ENCODE measurements at regions not wholly inside any gene's neighbourhood (a gene's known extent, or its start where the extent isn't known, plus 50 kb on each side); places are given as distances from the start of the nearest gene placed in this dataset.

DNA sequence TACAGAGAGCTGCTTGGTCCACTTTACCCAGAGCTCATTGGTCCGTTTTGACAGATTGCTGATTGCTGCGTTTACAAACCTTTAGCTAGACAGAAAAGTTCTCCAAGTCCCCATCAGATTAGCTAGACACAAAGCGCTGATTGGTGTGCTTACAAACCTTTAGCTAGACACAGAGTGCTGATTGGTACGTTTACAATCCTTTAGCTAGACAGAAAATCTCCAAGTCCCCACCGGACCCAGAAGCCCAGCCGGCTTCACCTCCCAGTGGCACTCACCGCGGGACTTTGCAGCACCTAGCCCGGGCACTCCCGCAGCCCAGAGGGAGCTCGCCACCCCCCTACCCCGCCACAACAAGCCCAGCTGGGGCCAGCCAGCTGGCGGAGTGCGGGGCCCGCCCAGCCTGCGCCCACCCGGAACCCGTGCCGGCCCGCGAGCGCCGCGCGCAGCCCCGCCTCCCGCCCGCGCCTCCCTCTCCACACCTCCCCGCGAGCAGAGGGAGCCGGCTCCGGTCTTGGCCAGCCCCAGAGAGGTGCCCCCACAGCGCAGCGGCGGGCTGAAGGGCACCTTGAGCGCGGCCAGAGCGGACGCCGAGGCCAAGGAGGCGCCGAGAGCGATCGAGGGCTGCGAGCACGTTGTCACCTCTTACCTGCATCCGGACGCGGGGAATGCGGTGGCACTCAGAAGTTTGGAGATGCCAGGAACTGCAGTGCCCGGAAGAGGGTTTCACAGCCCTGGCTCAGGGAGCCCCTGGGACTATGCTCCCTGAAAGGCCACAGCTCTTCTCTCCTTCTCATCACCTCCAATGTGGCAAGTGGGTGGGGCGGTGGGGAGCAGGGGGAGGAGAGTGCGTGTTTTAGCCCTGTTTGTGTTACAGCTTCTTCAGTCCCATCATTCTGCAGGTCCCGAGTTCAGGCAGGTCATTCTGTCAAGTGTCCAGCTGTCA lies 1504.5 kb downstream of the CDH11 start:
- no peak for DNase-seq (ENCODE audit: low spot score)

DNA sequence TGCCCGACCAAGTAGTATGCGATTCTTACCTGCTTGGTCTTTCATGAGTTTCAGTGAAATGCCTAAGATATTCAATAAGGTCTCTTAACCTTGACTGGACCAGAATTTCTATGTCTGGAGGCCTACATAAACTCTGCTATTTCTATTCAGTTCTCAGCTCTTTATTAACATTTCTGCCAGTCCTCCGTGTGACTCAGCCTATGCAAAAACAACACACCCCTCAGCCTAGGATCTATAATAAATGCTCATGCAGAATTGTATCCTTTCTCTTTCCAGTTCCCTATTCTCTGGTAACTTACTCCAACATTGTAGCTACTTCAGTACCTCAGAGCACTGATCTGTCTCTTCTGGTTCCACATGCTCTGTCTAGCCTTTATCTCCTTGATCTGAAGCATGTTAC lies 1507.4 kb downstream of the CDH11 start:
- no peak for DNase-seq (ENCODE audit: low spot score)

DNA sequence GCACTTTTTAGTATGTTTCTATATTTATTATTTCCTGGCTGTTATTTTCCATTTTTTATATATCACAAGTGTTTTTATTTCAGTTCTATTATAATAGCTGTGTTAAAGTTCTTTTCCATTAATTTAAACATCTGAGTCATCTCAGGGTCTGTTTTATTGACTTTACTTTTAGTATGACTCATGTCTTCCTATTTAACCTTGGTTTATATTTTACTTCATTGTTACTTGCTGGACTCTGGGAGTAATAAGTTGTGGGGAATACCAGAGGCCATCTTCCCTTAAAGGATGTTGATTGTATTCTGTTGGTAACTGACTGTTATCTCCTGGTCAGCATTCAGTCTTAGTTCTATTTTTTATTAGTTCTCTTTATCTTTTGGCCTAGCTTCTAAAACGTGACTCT lies 1508.2 kb downstream of the CDH11 start:
- no peak for DNase-seq (ENCODE audit: low spot score)

DNA sequence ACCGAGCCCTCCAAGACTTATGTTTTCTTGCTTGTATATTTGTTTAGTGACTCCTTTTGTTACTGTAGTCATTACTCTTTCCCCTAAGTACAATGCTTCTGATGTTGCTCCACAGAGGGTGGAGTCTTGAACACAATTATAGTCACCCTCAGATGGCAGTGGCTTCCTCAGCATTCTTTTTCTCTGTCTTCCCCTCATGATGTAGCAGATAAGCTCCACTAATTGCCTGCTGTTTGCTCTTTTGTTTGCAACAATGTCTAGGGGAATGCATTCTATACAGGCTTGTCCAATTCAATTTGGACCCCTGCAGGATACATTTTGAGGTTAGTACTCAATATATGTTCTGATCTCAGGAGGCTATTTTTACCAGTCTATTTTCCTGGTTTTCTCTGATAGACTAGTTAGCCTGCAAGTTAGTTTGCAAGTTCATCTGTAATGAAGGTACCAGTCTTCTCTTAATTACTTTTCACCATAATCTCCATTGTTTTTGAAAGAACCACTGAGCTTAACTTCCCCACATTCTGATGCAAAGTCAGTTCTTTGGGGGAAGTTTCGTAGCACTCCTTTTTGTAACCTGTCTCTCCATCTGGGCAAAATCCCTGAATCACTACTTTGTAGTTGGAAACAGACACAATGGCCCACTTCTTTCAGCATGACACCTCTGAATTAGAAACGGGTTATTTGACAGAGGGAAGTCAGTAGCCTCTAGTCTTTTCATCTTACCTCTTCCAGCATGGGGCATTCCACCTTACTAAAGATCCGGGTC lies 1509.2 kb downstream of the CDH11 start:
- no peak for DNase-seq (ENCODE audit: low spot score)

DNA sequence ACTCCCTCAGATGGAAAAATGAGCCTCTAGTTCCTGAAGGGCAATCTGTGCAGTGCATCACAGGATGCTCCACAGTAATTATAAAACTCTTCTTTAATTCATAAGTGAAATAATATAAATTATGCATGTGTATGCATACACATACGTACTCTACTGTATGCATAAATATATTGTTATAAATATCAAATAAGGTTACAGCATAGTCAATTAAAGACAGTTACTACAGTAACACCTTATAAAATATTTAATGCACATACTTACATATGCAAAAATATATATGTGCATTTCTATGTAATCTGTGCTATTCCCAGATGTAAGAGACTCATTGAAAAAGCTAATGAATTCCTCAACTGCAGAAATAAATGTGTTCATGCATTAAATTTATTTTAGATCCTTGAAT lies 1515.1 kb downstream of the CDH11 start:
- no peak for DNase-seq (ENCODE audit: low spot score)

DNA sequence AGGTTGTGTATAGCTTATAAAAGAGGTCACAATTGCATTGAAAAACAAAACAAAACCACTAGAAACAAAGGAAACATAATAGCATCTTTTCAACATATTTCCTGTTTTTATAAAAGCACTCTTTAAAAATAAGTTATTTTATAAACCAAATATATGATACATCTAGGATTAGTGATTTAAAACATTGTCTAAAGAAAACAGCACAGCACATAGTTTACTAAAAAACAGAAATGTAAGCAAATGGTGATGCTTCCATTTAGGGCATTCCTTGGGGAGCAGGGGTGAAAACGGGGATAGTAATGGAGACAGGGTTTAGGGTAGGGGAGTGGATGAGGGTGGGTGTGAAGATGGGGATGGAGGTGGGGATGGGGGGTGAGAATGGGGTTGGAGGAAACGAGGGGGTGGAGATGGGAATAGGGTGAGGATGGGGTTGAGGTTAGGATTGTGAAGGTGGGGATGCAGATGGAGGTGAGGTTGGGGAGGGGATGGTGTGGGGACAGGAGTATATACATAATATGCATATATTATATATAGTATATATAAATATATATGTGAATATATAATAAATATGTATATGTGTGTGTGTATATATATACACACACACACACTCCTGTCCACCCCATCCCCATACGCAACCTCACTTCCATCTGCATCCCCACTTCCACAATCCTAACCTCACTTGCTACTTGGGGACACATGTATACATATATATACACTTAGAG lies 1519.5 kb downstream of the CDH11 start:
- no peak for DNase-seq (ENCODE audit: low spot score)

DNA sequence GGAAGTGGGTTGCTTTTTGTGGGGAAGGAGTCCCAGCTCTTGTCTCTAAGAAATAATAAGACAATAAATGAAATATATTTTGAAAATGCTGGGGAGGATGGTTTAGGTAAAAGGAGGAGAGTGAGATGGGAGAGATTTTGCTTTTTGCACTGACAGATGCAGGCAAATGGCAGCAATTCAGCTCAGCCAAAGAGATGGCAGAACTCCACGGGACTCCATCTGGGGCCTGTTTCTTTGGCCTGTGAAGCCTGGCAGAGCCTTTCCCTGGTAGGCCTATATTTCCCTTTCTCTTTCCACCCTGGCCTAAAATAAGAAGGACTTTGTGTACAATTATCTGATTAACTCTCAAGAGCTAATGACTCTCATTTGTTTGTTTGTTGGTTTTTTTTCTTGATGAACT lies 1525.1 kb downstream of the CDH11 start:
- no peak for DNase-seq (ENCODE audit: low spot score)

DNA sequence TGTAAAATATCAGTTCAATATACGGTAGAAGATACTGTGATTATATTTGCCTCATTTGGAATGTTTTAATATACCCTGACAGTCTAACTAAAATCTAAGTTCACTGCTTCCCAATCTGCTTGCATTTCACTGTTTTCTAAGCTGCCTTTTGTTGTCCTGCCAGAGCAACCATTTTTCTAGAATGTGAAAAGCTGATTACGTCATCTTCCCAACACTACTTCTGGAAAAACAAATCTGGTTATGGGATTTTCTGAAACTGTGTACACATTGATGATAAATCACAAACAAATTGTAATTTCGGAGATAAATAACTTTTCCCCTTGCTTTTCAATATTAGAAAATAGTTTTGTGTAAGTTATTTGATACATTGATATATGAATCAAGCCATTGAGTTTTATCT lies 1529.0 kb downstream of the CDH11 start:
- no peak for DNase-seq (ENCODE audit: low spot score)

DNA sequence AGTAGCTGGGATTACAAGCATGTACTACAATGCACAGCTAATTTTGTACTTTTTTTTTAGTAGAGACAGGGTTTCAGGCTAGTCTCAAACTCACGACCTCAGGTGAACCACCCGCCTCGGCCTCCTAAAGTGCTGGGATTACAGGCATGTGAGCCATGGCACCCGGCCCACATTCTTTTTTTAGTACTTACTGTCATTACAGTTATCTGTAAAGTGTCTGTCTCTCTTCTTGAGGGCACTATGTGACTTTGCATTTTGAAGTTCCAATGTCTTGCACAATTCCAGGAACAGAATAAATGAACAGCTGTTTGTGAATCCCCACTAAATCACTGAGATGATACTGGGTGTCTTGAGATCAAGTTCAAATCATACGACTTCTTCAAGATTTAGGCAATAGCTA lies 1540.3 kb downstream of the CDH11 start:
- DNase-seq (ENCODE audit: low spot score): no peak

DNA sequence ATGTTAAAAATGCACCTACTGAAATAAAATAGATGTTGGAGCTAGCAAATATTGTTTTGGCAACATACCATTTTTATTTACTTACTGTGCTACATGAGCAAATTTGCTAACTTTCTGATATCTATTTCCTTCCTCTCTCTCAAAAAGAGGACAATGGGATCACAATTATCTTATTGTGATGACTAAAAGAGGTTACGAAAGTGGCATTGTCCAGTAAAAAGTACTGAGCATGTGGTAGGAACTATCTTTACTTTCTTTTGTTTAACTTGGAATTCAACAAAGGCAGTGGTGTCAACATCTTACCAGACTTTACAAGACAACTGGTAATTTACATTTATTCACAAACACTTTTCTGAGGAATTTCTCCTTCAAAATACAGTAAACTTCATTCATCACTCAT lies 1542.6 kb upstream of the CDH8 start:
- no peak for DNase-seq (ENCODE audit: low spot score)

DNA sequence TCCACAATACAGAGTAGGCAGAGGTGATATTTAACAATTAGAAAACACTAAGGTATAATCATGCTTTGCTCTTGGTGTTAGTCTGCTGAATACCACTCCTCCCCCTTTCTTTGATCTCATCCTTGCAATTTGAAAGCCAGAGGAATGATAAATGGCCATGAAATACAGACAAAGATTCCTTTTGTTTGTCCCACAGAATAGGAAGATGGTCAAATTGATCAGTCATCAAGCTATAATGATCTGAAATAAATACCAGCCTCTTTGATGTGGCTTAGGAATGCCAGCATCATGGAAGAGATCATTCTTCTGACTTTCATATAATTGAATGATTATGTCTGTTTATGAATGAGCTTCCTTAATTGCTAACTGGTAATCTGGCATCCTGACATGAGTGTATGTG lies 1541.7 kb upstream of the CDH8 start:
- no peak for DNase-seq (ENCODE audit: low spot score)

DNA sequence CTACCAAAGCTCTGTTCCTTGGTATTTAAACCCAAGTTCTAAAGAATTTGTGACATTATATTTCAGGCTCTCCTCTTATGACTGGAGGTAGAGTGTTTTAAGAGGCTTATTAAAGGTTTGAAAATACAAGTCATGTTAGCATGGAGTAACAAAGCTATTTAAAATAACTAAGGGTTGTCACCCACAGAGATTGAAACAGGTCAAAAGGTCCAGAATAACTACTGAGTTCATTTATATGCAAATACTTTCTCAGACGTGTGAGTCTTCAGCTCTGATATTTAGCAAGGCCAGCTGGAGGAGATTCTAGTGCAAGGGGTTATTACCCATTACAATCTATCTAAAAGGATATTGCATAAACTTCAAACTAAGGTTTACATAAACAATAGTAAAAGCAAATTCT lies 1538.8 kb upstream of the CDH8 start:
- DNase-seq (ENCODE audit: low spot score): no peak

DNA sequence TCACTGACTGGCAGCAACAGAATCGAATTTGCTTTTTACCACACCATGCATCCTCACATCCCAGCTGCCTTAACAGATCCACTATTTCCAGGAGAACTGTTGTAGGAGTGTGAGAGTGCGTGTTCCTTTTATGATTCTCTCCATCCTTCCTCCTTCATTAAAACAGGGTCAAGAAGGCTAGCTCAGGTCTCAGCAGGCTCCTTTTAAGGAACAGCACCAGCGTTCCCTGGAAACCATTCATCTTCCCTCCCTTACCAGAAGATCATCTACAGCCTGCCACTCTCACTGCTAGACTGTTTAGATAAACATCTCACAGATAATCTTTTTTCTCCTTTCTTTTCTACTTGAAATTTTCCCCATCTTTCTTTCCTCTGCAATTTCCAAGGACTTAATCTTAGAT lies 1531.9 kb upstream of the CDH8 start:
- no peak for DNase-seq (ENCODE audit: low spot score)

DNA sequence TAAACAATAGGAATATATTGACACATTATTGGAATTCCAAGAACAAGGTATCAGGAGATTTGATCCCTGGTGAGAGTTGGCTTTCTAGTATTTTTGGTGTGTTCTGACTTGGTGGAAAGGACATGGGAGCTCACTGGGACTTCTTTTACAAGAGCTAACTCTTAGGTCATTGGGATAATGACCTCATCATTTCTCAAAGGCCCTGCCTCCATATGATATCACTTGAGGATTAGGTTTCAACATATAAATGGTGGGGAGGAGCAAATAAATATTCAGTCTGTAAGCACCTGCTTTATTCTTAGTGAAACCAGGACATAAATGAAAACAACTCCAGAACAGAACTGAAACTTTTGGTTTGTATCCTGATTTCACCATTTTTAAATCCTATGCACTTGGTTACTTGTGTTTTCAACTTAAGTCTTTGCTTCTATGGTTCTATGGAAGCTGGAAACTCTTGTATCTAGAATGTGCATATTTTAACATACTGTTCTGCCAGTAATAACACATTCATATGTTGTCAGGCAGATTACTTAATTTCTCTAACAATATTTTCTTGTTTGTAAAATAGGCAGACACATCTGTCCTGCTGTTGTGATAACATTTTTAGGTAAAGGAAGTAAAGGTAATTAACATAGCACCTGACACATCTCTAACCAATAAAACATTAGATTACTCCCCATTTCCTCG lies 1527.7 kb upstream of the CDH8 start:
- DNase-seq (ENCODE audit: low spot score): no peak

DNA sequence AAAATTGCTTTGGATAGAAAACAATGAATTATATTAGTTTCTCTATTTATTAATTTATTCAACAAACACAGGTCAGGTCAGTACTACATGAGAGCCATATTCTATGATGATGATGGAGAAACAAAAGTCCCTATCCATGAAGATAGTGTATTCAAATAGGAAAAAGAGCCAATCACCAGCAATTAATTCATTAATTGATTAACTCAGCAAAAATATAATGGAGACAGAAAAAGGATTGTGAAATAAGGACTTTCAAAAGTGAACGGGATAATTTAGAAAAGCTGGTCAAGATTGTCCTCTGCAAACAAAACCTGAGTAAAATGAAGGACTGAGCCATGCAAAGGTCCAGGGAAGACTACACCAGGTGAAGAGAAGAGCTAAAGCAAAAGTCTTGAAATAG lies 1517.7 kb upstream of the CDH8 start:
- no peak for DNase-seq (ENCODE audit: low spot score)

DNA sequence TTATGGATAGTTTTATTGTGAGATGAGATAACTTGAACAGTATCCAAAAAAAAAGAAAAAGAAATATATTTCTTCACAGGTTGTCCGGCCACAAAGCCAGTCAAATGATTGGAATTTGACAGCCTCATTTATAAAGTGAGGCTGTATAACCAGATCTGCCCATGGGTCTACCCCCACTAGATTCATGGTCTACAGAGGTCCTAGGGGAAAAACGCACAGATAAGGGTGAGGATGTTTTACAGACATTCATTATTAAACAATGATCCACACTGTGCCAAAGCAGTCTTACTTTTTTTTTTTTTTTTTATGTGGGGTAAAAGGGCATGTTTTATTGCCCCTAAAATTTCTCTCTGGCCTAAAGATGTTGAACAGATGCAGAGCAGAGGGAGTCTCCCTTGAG lies 1503.0 kb upstream of the CDH8 start:
- no peak for DNase-seq (ENCODE audit: low spot score)

DNA sequence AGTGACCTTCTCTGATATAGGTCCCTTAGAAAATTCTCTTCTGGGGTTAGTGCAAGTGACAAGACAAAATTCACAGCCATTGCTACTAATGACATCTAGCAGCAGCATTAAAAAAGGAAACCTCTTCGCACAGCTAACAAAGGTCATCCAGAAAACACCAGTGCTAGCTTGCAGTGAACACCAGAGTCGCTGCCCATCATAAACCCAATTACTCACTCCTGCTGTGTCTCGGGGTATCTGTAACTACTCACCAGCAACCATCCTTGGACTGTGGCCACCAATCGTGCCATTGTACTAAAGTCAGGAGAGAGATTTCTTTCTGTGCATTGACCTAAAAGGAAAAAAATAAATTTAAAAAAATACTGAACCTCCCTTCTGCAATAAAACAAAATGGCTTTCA lies 1494.7 kb upstream of the CDH8 start:
- no peak for DNase-seq (ENCODE audit: low spot score)

DNA sequence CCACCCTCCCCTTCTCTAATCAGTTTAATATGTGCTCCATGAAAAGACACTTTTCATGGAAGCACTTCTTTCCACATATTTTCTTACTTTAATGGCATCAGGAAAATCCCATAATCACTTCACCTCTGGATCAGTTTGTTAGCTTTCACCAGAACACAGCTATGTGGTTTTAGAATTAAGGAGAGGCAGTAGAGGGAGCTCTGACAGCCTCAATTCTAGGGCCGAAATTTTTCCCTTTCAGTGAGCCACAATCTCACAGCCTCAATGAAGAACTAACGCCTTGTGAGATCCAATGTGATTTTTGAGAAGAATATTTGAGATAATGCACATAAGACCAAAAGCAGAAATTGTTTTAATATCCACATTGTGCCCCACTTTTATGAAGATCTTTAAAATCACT lies 1494.0 kb upstream of the CDH8 start:
- DNase-seq (ENCODE audit: low spot score): no peak

DNA sequence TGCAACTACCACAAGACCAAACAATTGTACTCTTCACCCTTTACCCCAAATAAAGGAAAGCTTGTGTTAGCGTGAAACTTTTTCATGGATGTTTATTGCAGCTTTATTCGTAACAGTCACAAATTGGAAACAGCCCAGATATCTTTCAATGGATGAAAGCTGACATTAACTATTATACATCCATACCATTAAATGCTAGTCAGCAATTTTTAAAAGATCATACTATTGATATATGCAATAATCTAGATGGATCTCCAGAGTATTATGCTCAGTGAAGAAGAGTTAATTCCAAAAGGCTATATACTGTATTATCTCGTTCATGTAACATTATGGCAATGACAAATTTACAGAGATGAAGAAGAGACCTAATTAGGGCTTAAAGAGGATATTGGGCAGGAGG lies 1491.2 kb upstream of the CDH8 start:
- DNase-seq (ENCODE audit: low spot score): no peak

DNA sequence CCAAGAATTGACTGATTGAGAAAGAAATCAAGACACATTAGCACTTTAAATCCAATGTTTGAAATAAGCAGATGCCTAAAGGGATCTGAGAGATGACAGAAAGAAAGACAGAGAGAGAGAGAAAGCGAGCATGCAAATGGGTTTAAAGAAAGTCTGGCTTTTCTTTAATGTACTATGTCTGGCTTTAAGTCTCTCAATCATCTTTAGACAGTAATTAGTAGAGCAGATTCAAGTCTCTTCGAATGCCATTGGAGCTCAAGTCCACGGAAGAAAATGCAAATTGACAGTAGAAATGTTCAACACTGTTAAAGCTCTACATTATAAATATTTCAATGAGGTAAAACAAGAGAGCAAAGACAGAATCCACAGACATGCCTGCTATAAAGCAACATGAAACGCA lies 1480.2 kb upstream of the CDH8 start:
- DNase-seq (ENCODE audit: low spot score): no peak

DNA sequence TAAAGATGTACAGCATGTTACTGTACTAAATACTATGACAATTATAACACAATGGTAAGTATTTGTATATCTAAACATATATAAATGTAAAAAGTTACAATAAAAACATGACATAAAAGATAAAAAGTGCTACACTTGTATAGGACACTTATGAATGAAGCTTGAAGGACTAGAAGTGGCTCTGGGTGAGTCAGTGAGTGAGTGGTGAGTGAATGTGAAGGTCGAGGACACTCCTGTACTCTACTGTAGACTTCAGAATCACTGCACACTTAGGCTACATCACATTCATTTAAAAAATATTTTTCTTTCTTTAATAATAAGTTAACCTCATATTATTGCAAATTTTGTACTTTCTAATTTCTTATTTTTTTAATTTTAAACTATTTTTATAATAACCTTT lies 1476.7 kb upstream of the CDH8 start:
- no peak for DNase-seq (ENCODE audit: low spot score)

DNA sequence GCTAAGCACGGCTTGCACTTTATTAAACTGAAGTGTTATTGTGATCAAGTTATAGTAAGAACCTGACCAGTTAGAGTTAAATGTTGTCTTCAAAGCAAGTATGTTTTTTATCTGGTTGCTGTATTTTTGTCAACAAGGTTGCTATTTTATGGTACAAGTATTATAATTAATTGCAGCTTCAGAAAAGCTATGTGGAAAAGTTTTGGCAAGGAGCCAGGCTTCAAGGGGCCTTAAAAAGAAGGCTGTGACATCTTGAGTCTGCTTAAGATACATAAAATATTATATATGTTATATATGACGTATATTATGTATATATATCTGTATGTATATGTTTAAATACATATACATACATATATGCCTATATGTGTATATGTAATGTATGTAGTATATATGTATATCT lies 1461.2 kb upstream of the CDH8 start:
- no peak for DNase-seq (ENCODE audit: low spot score)

Measured in HuH-7 (cell line).